Muscle of arm (tissue), 1 donor: ENCODE measurements at regions not wholly inside any gene's neighbourhood (a gene's known extent, or its start where the extent isn't known, plus 50 kb on each side); places are given as distances from the start of the nearest gene placed in this dataset.
"Not testable (repeated sequence)": the region's sequence is repeated elsewhere in the genome, so short reads cannot be mapped to it uniquely, and the experiment has no call there.

ENCODE experiments used
- DNase-seq: peaks from one replicate; pipeline ENCODE4 v3.0.0-alpha.2; 2013

DNA sequence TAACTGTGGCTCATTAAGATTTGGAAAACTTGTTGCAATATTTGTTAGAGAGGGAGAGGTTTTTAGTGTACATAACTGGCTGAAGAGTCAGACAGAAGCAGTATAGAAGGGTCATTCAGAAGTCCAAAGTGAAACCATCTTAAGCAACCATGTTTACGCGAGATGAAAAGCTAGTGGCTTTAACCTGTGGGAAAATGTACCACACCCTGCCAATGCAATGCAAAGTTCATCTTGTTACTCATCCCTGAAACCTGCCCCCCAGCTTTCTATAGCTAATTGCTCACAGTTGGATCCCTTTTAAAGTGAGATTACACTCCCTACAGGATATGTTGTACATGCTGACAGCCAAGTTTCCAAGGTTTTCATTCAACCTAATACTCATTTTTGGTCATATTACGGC is 96.7 kb upstream of the RAPGEF2 start:
- DNase-seq, result no peak

DNA sequence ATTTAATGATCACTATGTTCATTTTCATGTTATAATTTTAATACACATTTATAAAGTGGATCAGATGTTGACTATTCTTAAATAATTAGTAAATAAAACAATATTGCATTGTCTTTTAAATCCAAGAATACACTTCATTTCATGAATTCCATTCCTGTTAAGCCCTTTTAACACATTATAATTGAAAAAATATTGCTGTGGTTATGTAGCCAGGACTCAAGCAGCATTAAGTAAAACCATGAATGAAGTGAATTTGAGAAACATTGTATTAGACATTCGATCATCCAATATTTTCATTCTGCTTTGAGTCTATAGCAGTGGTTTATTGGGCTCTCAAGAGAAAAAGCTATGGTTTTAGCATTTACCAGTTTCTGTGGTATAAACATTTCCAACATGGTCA is 94.2 kb upstream of the RAPGEF2 start:
- DNase-seq, result no peak

DNA sequence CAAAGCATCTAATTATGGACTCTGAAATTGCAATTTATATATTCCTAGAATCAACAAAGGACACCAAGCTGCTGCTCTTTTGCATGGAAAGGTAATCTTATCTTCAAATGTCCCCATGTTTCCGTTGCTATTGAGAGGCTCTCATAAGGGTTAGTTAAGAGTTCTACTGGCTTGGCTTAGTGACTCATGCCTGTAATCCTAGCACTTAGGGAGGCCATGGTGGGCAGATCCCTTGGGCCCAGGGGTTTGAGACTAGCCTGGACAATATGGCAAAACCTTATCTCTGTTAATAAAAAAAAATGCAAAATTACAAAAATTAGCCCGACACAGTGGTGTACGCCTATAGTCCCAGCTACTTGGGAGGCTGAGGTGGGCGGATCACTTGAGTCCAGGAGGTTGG is 93.4 kb upstream of the RAPGEF2 start:
- no peak for DNase-seq

DNA sequence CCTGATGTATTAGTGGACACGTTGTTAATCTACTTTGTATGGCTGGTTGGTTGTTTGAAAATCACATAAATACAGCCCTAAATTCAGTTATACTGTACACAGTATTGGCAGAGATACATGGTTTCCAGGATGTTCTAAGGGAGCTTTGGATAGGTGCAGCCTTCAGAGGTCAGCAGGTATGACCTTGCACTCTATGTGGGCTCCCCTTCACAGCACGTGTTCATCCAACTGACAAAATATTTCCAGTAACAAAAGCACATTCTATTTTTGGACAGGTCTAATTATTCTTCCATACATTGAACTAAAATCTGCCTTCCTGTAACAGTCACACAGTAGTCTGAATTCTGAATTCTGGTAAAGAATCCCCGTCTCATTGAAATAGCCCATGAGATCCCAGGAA is 92.8 kb upstream of the RAPGEF2 start:
- DNase-seq, result no peak

DNA sequence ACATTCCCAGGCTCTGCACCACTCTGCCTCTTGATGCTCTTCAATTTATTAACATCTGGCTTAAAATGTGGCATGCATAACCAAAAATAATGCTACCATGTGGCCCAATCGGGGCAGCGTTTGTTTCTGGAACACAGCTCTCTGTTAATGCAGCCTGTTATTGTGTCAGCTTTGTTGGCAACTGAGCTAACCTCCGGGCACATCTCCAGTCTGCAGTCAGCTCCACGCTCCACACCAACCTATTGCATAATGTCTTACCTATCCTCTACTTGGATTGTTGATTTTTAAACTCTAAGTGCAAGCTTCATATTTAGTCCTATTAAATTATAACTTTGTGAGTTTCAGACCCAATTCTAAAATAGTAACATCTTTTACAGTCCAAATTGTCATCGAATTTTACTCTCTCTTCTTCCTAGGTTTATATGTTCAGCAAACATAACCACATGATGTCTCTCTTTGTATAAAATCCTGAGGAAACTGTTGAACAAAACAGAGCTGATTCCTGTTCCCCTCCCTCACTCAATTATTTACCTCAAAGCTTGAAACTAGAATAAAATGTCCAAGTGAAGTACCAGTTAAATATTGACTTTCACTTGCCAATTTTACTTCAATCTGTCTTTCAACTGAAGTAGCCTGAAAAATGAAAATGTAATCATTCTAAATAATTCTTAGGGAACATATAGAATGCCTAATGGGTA is 92.2 kb upstream of the RAPGEF2 start:
- peak; percentile 62 for DNase-seq

DNA sequence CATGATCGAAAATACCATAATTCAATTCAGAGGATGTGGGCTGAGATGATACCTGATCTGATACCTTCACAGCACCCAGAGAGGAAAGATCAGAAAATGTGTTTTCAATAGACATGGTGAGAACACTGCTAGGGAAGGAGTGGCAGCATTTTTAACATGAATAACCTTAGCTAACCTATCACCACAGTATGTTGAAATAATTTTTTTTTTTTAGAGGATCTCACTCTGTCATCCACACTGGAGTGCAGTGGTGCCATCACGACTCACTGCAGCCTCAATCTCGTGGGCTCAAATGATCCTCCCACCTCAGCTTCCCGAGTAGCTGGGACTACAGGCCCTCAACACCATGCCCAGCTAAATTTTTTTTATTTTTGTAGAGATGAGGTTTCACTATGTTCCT is 90.5 kb upstream of the RAPGEF2 start:
- DNase-seq, result no peak

DNA sequence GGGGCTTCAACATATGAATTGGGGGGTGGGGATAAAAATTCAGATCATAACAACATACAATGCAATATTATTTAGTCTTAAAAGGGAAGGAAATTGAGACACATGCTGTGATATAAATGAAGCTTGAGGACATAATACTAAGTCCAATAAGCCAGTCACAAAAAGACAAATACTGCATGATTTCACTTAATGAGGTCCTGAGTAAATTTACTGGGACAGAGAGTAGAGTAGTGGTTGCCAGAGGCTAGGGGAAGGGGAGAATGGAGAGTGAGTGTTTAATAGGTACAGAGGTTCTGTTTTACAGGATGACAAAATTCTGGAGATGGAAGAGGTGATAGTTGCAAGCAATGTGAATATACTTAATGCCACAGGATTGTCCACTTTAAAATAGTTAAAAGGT is 89.2 kb upstream of the RAPGEF2 start:
- no peak for DNase-seq

DNA sequence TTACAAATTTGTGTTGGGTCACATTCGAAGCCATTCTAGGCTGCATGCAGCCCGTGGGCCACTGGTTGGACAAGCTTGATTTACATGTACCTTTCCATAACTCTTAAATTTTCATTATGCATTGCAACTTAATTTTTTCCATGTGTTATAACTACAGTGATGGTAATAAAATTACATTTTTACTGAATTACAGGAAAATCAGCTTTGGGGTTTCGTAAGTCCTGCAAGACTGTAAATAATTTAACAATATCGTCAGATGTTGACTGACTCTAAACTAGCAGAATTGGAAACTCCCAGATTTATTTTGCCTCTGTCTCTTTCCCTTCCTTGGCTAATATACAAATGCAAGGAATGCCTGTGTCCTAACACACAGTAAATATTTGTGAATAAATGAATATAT is 88.0 kb upstream of the RAPGEF2 start:
- no peak for DNase-seq

DNA sequence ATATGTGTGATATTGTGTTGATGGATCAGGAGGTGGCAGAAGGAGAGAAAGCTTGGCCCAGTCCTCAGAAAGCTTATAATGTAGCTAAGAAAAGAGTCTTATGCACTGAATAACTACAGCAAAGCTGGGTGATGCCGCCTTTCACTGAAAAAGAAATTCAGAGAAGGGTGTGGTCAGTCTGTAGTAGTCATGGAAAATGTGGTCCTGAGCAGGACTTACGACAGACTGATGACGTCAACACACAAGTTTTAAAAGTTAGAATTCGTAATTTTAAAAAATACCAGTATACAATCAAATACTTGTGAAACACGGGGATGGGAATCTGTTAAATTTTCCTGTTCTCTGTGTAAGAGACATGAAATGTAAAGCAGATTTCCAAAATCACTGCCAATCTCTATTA is 87.0 kb upstream of the RAPGEF2 start:
- no peak for DNase-seq

DNA sequence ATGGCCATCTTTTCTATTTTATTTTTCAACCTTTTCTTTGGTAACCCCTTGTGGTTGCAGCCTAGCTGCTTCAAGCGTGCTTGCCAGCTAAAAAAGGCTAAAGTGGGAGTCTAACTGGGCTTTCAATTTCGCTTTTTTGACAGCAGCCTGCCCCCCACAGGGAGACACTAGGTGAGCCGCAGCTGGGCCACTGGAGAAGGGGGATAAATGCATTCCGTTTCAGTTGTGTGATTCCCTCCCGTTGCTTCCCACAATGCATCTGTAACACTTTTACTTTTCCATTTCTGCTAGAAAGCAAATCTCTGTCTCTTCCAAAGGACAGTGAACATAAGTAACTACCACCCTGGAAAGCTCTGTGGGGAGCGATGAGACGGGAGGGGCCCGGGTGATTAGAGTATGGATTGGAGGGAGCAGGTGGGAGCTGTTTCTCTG is 86.3 kb upstream of the RAPGEF2 start:
- DNase-seq, result no peak

DNA sequence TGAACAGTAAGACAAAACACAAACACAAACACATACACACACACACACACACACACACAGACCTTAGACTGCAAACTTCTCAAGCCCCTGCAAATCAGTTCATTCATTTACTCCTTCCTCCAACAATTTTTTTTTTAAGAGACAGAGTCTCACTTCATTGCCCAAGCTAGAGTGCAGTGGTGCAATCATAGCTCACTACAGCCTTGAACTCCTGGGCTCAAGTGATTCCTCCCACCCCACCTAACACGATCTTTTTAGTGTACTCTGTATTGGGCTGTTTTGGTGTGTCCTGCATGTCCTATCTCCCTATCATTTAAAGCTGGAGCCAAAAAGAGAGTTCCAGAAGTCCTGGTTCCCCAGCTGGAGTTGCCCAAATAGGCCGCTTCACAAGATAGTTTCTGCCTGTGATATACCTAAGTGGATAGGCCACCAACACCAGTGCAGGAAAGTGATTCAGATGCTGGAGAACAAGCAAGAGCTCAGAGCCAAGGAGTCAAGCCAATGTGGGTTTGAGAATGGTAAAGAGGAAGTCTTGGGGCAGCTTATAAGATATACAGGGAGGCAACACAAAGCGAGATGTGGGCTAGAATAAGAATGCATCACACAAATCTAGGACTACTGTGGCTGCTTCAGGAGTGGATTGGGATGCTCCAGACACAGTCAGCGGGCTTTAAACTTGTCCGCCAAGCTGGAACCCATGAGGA is 85.4 kb upstream of the RAPGEF2 start:
- DNase-seq, result no peak

DNA sequence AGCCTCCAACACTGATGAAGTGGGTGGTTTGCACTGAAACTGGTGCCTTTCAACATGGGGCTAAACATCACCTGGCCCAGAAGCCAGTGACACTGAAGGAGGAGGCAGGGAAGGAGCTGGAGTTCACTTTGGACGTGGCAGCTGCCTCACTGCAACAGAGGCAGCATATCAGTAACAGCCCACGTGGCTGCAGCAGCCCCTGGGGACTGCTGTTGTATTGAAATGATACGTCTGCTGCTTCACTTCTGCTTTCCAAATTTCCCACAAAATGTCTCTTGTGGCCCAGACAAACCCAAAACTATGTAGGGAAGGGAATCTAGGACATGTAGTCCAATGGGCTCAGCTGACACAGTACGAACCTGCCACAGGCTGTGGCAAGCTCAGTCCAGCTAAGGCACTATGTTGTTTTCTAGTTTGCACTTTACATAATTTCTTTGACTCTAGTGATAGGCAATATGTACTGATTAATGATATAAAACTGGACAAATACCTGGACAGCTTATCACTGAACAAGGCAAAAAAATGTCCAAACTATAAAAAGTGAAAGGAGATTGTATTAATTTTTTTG is 84.7 kb upstream of the RAPGEF2 start:
- DNase-seq, result no peak

DNA sequence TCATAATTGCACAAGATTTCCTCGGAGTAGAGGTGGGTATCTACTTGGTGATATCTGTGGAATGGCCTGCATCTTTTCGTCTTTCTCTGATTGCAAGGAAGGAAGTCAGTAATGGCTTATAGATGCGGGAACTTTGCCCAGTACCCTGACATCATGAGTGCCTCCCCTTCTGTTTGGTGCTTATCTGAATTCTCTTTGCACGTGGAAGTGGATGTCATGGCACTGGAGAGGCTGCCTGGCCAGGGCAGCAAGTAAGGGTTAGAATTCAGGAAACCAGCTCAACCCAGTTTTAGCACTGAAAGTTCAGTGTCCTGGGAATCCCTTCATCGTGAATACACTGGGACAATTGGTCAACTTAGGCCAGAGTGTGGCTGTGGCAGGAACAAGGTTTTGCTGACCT is 83.5 kb upstream of the RAPGEF2 start:
- DNase-seq, result no peak

DNA sequence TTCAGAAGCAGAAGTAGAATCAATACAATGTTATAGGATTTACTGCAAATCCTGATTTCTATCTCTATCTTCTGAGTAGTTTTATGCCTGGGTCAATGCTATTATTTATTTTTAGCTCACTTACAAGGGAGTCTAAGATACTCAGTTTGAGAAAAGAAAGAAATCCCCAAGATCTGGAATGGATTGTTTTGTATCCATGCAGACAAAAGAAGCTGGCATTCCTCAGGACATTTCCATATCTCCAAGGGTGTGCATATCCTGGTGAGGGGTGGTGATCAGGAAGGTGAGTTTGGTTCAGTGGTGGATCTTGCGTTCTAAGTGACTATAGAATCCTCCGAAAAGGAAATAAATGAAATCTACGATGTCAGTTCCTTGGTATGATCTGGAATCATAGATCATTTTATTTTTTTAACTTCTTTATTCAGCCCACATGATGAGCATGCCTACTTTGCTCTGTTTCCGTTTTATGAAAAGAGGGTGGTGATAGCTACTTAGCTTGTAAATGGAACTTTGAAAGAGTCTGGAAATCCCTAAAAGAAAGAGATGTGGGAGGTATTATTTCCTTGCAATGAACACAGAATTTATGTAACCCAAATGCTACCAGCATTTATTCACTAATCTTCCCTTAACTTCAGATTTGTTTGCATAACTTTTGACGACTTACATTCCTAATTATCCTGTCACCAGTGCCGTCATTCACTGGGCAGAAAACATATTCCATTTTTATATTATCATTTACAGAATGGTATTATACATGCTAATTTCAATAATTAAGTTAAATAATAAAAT is 81.1 kb upstream of the RAPGEF2 start:
- DNase-seq, result no peak

DNA sequence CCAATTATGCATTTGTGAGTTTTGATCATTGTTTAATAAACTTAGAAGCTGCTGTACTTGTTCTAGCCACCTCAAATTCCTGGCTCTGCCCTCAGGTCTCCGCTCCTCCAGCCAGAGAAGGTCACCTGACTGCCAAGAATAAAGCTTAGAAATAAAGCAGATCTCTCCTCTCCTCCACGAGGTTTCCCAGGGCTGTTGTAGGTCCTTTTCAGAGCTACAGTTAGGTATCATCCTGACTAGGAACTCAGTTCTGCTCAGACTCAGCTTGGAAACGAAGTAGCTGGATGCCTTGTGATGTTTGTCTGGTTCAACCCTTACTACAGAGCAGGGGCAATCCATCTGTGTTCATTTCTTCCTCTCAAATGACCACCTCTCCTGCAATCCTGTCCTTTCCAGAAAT is 79.1 kb upstream of the RAPGEF2 start:
- no peak for DNase-seq

DNA sequence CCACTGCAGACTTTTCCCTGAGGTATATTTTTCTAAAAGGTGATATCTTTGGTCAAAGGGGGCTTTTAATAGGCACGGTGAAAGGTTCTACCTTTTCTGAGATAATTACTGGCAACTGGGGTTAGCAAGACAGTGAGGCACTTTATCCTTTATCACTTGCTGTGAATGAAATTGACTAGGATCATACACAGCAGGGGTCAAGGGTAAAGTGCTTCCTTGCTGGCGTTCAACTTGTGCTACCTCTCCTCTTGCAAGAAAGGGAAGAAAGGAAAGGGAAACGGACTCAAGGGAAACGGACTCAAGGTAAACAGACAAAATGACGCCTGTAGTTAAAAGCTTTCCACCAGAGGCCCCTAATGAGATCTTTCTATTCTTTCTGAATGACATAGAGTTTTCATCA is 78.6 kb upstream of the RAPGEF2 start:
- no peak for DNase-seq

DNA sequence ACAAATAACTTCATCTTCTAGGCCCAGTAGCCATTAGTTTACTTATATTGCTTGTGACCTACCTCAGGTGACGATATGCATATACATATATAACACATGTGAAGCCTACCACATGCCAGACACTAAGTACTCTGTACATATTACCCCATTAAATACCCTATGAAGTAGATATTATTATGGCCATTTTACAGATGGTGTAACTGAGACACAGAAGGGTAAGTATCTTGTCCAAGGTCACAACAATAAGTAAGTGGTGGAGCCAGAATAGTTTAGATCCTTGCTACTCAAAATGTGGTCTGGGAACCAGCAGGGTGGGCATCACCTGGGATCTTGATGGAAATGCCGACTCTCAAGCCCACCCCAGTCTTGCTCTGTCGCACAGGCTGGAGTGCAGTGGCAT is 78.1 kb upstream of the RAPGEF2 start:
- no peak for DNase-seq

DNA sequence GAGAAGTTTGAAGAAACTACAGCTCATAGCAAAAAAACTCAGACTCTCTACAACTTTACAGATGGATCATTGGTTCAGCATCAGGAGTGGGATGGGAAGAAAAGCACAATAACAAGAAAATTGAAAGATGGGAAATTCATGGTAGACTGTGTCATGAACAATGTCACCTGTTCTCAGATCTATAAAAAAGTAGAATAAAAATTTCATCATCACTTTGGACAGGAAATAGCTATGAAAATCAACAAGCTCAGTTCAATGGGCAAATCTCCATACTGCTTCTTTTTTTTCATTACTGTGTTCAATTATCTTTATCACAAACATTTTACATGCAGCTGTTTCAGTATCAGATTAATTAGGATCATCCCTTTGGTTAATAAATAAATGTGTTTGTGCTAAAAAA is 76.5 kb upstream of the RAPGEF2 start:
- DNase-seq, result no peak

DNA sequence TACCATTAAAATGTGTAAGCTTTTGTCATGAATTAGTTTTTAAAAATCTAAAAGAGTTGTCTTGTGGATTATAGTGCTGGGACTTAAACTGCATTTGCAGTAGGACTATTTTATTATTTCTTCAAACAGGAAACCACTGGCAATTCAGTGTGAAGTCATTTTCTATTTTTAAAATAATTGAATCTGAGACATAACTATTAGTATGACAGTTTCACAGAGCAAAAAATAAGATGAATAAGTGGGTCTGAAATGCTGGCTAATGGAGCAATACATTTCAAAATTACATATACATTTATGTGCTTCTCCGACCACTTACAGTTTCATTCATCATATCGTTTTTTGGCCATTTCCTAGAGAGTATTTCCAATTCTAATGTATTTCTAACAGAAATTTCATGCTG is 75.3 kb upstream of the RAPGEF2 start:
- DNase-seq, result no peak

DNA sequence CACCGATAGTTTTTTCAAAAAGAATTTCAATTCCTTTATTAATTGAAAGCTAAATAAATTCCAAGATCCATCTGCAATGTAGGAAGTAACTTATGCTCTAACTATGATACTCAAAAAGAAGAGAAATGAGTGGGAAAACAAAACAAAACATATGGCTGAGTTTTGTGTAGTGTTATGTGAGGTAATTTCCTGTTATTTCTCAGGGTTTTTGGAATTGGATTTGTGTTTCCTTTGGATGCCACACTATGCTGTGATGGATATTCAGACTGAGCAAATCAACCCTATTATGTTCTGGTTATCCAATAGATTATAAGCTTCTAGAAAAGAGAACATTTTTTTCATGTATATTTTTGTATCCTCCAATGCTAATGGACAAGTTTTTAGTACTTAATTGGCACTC is 73.4 kb upstream of the RAPGEF2 start:
- no peak for DNase-seq

DNA sequence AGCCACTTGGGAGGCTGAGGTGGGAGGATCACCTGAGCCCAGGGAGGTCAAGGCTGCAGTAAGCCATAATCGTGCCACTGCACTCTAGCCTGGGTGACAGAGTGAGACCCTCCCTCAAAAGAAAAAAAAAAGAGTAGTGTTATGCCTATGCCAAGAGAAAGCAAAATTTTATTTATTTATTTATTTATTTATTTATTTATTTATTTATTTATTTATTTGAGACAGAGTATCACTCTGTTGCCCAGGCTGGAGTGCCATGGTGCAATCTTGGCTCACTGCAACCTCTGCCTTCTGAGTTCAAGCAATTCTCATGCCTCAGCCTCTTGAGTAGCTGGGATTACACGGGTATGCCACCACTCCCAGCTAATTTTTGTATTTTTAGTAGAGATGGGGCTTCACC is 72.6 kb upstream of the RAPGEF2 start:
- DNase-seq, result not testable (repeated sequence)

DNA sequence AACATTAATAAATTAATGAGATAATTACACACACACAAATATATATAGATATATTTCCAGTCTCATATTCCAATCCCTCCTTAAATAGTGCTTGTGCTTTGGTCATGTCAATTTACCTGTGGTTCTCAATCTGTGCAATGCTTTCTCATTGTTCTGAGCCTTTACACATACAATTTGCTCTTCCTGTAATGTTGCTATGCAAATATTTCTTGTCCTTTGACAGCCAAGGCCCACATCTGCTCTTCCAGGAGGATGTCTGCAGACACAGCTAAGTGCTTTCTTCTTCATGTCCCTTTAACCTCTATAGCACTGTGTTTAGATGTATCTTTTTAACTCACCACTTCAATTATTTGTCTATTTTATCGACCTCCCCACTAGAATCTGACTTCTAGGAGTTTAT is 67.3 kb upstream of the RAPGEF2 start:
- no peak for DNase-seq

DNA sequence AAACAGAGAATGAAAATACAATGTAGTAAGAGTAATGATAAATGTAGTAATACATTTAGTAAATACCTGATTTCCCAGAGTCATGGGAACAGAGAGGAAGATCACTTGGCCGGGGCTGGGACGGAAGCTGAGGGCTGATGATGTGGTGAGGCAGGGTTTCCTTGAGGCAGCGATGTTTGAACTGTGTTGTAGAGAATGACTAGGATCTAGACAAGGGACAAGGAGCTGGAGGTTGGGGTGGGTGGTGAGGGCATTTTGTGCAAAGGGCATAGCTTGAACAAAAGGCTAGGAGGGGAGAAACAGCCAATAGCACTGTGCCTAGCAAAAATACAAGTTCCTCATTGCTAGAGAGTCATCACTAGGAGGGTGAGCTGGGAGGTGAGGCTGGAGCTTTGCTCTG is 64.3 kb upstream of the RAPGEF2 start:
- no peak for DNase-seq
